HEK293T (cell line): ENCODE measurements at regions not wholly inside any gene's neighbourhood (a gene's known extent, or its start where the extent isn't known, plus 50 kb on each side); places are given as distances from the start of the nearest gene placed in this dataset.

ENCODE experiments used
- FOXA1 ChIP-seq: fragments of 450-650 bp; IDR thresholded peaks from 2 replicates; pipeline ENCODE4 v1.6.1; 2016; ENCODE audit warnings: mild to moderate bottlenecking
- FOXM1 ChIP-seq: fragments of 450-650 bp; IDR thresholded peaks from 2 replicates; pipeline ENCODE4 v1.6.1; 2017; ENCODE audit warnings: mild to moderate bottlenecking, borderline replicate concordance
- HDGF ChIP-seq: fragments of 450-650 bp; IDR thresholded peaks from 2 replicates; pipeline ENCODE4 v1.6.1; 2017; ENCODE audit warnings: antibody characterized with exemption, borderline replicate concordance
- L3MBTL2 ChIP-seq: fragments of 450-650 bp; conservative IDR thresholded peaks from 2 replicates; pipeline ENCODE4 v1.6.1; 2016; ENCODE audit warnings: mild to moderate bottlenecking
- NFRKB ChIP-seq: fragments of 450-650 bp; IDR thresholded peaks from 2 replicates; pipeline ENCODE4 v1.6.1; 2016; ENCODE audit warnings: mild to moderate bottlenecking, moderate library complexity
- SP1 ChIP-seq: fragments of 450-650 bp; IDR thresholded peaks from 2 replicates; pipeline ENCODE4 v1.6.1; 2017
- SUZ12 ChIP-seq: fragments of 450-650 bp; IDR thresholded peaks from 2 replicates; pipeline ENCODE4 v1.6.1; 2016; ENCODE audit warnings: mild to moderate bottlenecking

DNA sequence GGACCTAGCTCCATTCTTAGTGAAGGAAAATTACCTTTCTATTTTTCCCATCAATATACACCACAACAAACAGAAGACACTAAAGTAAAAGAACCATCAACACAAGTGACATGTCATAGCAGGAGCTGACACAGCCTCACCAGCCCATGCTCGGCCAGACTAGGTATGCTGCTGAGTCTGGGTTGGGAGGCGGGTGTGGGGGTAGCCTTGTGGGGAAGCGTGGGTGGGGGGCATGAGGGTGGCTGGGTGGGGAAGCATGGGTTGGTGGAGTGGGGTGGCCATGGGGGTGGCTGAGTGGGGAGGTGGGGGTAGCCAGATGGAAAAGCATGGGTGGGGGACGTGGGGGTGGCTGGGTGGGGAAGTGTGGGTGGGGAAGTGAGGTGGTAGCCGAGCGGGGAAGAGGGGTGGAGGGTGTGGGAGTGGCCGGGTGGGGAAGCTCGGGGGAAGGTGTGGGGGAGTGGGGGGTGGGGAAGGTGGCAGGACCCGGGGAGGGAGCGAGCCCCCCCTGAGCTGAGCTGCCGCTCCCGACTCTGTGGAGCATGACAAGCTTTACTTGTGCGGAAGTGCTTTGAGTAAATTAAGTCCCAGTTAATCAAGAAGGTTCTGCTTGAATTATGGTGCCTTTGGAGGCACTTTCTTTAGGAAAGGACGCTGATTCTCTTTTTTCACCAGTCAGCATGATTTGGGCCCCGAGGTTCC, 294.6 kb upstream of the ZNF32 start:
- TF ChIP-seq NFRKB = no peak
- TF ChIP-seq FOXA1 = no peak
- TF ChIP-seq HDGF = no peak
- TF ChIP-seq SUZ12 = no peak
- no peak for TF ChIP-seq SP1
- TF ChIP-seq FOXM1 = no peak
- no peak for TF ChIP-seq L3MBTL2
